H1 (cell line): ENCODE measurements at regions not wholly inside any gene's neighbourhood (a gene's known extent, or its start where the extent isn't known, plus 50 kb on each side); places are given as distances from the start of the nearest gene placed in this dataset.

ENCODE experiments used
- CTCF ChIA-PET: fragments of 300-600 bp; sonication (Branson Sonifier 250); formaldehyde crosslinking; loops from one replicate; lab custom pipeline; 2021; ENCODE audit not compliant: partially characterized antibody; lab: Charles Lee
- POLR2A ChIA-PET: fragments of 300-600 bp; sonication (Branson Sonifier 250); formaldehyde crosslinking; loops from one replicate; lab custom pipeline; 2021; ENCODE audit warnings: inconsistent platforms; ENCODE audit not compliant: partially characterized antibody; lab: Charles Lee
- DNase-seq, 2 experiments: peaks; one replicate each; pipeline versions ENCODE4 v3.0.0 to v3.0.0-alpha.2; 2010 to 2022; ENCODE audit warnings: low spot score in 2 of 2, low read depth in 1 of 2, mixed read lengths in 1 of 2
- FAIRE-seq: peaks from 2 replicates; lab custom pipeline; 2011; peaks lifted over from hg19 to GRCh38; lab: Jason Lieb, UNC
- H2AFZ ChIP-seq: 2 replicates; pipeline ENCODE4 v1.8.1; 2012; ENCODE audit warnings: low read length, inconsistent platforms
- H2AK5ac ChIP-seq: 2 replicates; pipeline ENCODE4 v1.6.1; 2013; ENCODE audit warnings: low read depth, low read length
- H2BK120ac ChIP-seq: replicated peaks from 2 replicates; pipeline ENCODE3; 2013; ENCODE audit warnings: low read depth, low read length, inconsistent platforms
- H2BK12ac ChIP-seq: 2 replicates; pipeline ENCODE4 v1.6.1; 2013; ENCODE audit warnings: low read depth, low read length
- H2BK15ac ChIP-seq: 2 replicates; pipeline ENCODE4 v1.6.1; 2013; ENCODE audit warnings: low read length
- H2BK20ac ChIP-seq: 2 replicates; pipeline ENCODE4 v1.6.1; 2013; ENCODE audit warnings: low read length
- H2BK5ac ChIP-seq: 2 replicates; pipeline ENCODE4 v1.6.1; 2013; ENCODE audit warnings: low read depth, low read length
- H3K14ac ChIP-seq: 2 replicates; pipeline ENCODE4 v1.6.1; 2013; ENCODE audit warnings: inconsistent platforms; ENCODE audit not compliant: insufficient read length
- H3K18ac ChIP-seq: 2 replicates; pipeline ENCODE4 v1.6.1; 2013; ENCODE audit warnings: low read length; ENCODE audit errors: extremely low read depth
- H3K23ac ChIP-seq: 2 replicates; pipeline ENCODE4 v1.6.1; 2013; ENCODE audit warnings: inconsistent platforms; ENCODE audit not compliant: insufficient read length
- H3K23me2 ChIP-seq: 2 replicates; pipeline ENCODE4 v1.6.1; 2013; ENCODE audit warnings: low read depth, low read length
- H3K27ac ChIP-seq: 2 replicates; pipeline ENCODE4 v1.6.1; 2011; ENCODE audit warnings: low read depth, low read length, inconsistent platforms
- H3K27me3 ChIP-seq, 4 experiments: replicated peaks in 1 of 4; 1 replicate in 1 of 4; 2 replicates in 3 of 4; pipeline versions ENCODE4 v1.6.1 to v1.8.1; 2011 to 2013; ENCODE audit warnings: low read length in 3 of 4, mild to moderate bottlenecking in 3 of 4, inconsistent platforms in 2 of 4, mixed read lengths in 2 of 4, moderate library complexity in 1 of 4; ENCODE audit not compliant: control insufficient read depth in 3 of 4, insufficient read depth in 3 of 4; ENCODE audit errors: extremely low read depth in 1 of 4
- H3K36me3 ChIP-seq, 4 experiments: 2 replicates each; pipeline versions ENCODE4 v1.6.1 to v1.8.1; 2011 to 2013; ENCODE audit warnings: mild to moderate bottlenecking in 4 of 4, low read length in 3 of 4, moderate library complexity in 2 of 4, control low read depth in 1 of 4, inconsistent platforms in 1 of 4; ENCODE audit not compliant: insufficient read depth in 4 of 4, control insufficient read depth in 2 of 4
- H3K4ac ChIP-seq: replicated peaks from 2 replicates; pipeline ENCODE3; 2013; ENCODE audit warnings: low read length, low read depth, mixed read lengths, inconsistent platforms; ENCODE audit not compliant: insufficient read length
- H3K4me1 ChIP-seq, 4 experiments: replicated peaks in 1 of 4; 1 replicate in 1 of 4; 2 replicates in 3 of 4; pipeline versions ENCODE4 v1.6.1 to v1.8.1; 2011 to 2013; ENCODE audit warnings: low read length in 3 of 4, inconsistent platforms in 2 of 4, mixed read lengths in 1 of 4; ENCODE audit not compliant: insufficient read depth in 4 of 4, control insufficient read depth in 3 of 4
- H3K4me2 ChIP-seq, 2 experiments: 2 replicates each; pipeline versions ENCODE4 v1.6.1 to v1.8.1; 2011 to 2013; ENCODE audit warnings: low read depth in 2 of 2, low read length in 2 of 2, control low read depth in 1 of 2, inconsistent platforms in 1 of 2, mild to moderate bottlenecking in 1 of 2; ENCODE audit not compliant: insufficient read depth in 1 of 2
- H3K4me3 ChIP-seq, 4 experiments: fragments of 200-600, 300-600 bp in 1 of 4; sonication (generic), shearing (Covaris generic), sonication (Bioruptor Twin) in 1 of 4; 2 replicates each; pipeline versions ENCODE4 v1.5.1 to v1.8.1; 2011 to 2016; ENCODE audit warnings: low read length in 4 of 4, low read depth in 3 of 4, control low read depth in 2 of 4, inconsistent platforms in 2 of 4, mild to moderate bottlenecking in 2 of 4, mixed read lengths in 1 of 4, moderate library complexity in 1 of 4; ENCODE audit not compliant: insufficient read depth in 2 of 4; ENCODE audit errors: extremely low read depth in 1 of 4
- H3K56ac ChIP-seq: replicated peaks from 2 replicates; pipeline ENCODE3; 2013; ENCODE audit warnings: low read depth, mild to moderate bottlenecking, mixed read lengths, low read length, inconsistent platforms; ENCODE audit not compliant: insufficient read length
- H3K79me1 ChIP-seq: 2 replicates; pipeline ENCODE4 v1.6.1; 2013; ENCODE audit warnings: low read depth, low read length, control low read depth
- H3K79me2 ChIP-seq, 2 experiments: 2 replicates each; pipeline versions ENCODE4 v1.6.1 to v1.8.1; 2012 to 2013; ENCODE audit warnings: low read length in 2 of 2, mild to moderate bottlenecking in 2 of 2, inconsistent platforms in 1 of 2; ENCODE audit not compliant: insufficient read depth in 2 of 2, control insufficient read depth in 1 of 2
- H3K9ac ChIP-seq, 4 experiments: replicated peaks in 1 of 4; 1 replicate in 1 of 4; 2 replicates in 3 of 4; pipeline versions ENCODE4 v1.6.1 to v1.8.1; 2011 to 2013; ENCODE audit warnings: low read depth in 3 of 4, low read length in 3 of 4, control low read depth in 2 of 4, mild to moderate bottlenecking in 2 of 4, moderate library complexity in 2 of 4, inconsistent platforms in 1 of 4; ENCODE audit errors: extremely low read depth in 1 of 4
- H3K9me3 ChIP-seq, 2 experiments: 2 replicates each; pipeline versions ENCODE4 v1.6.1 to v1.8.1; 2012 to 2013; ENCODE audit warnings: mild to moderate bottlenecking in 2 of 2, moderate library complexity in 2 of 2, control low read depth in 1 of 2, inconsistent platforms in 1 of 2, low read depth in 1 of 2, low read length in 1 of 2, mixed read lengths in 1 of 2; ENCODE audit not compliant: insufficient read depth in 2 of 2
- H4K20me1 ChIP-seq, 2 experiments: replicated peaks in 1 of 2; 2 replicates each; pipeline versions ENCODE3 to v1.8.1; 2011 to 2013; ENCODE audit warnings: inconsistent platforms in 2 of 2, low read length in 2 of 2, mild to moderate bottlenecking in 1 of 2; ENCODE audit not compliant: insufficient read depth in 2 of 2, control insufficient read depth in 1 of 2
- H4K5ac ChIP-seq: 2 replicates; pipeline ENCODE4 v1.6.1; 2013; ENCODE audit warnings: low read length, low read depth, mixed read lengths, inconsistent platforms; ENCODE audit not compliant: insufficient read length
- H4K8ac ChIP-seq: 2 replicates; pipeline ENCODE4 v1.8.0; 2013; ENCODE audit warnings: mild to moderate bottlenecking, moderate library complexity, low read length, inconsistent platforms; ENCODE audit not compliant: insufficient read depth; ENCODE audit errors: extremely low read depth
- H4K91ac ChIP-seq: replicated peaks from 2 replicates; pipeline ENCODE3; 2013; ENCODE audit warnings: low read length, mixed read lengths, inconsistent platforms; ENCODE audit not compliant: insufficient read length
- CEBPB ChIP-seq: IDR thresholded peaks from 2 replicates; pipeline ENCODE4 v1.6.1; 2012; ENCODE audit warnings: low read depth, low read length
- EP300 ChIP-seq, 2 experiments: IDR thresholded peaks; 1 replicate in 1 of 2; 2 replicates in 1 of 2; pipeline ENCODE4 v1.6.1; 2011 to 2012; ENCODE audit warnings: low read depth in 2 of 2, low read length in 2 of 2, mild to moderate bottlenecking in 2 of 2, borderline replicate concordance in 1 of 2, inconsistent platforms in 1 of 2, moderate library complexity in 1 of 2
- KDM1A ChIP-seq: fragments of 200-600, 300-600 bp; sonication (generic); IDR thresholded peaks from 2 replicates; pipeline ENCODE4 v1.7.1; 2016; ENCODE audit warnings: mild to moderate bottlenecking, low read length, borderline replicate concordance
- MAFK ChIP-seq: IDR thresholded peaks from 2 replicates; pipeline ENCODE4 v1.6.1; 2012; ENCODE audit warnings: low read depth, mild to moderate bottlenecking, improper control_type of control experiment, low read length
- POLR2AphosphoS5 ChIP-seq: IDR thresholded peaks from 2 replicates; pipeline ENCODE4 v1.6.1; 2011; ENCODE audit warnings: low read depth, low read length
- RXRA ChIP-seq: IDR thresholded peaks from 2 replicates; pipeline ENCODE4 v1.6.1; 2011; ENCODE audit warnings: low read depth, mild to moderate bottlenecking, low read length, moderate library complexity; ENCODE audit not compliant: insufficient read depth
- WGBS, 2 experiments: shearing (Covaris generic) in 1 of 2; methylation state at CpG; one replicate each; pipeline versions ENCODE4 v1.1.6 to v1.1.7; 2013 to 2015; ENCODE audit warnings: low lambda C conversion rate in 2 of 2, mixed read lengths in 2 of 2, inconsistent platforms in 1 of 2, low coverage in 1 of 2, missing lambda C conversion rate in 1 of 2; ENCODE audit not compliant: insufficient replicate concordance in 2 of 2, insufficient coverage in 1 of 2, insufficient read length in 1 of 2; ENCODE audit errors: extremely low coverage in 1 of 2, missing lambda C conversion rate in 1 of 2; 5-methylcytosine and 5-hydroxymethylcytosine counted together

DNA sequence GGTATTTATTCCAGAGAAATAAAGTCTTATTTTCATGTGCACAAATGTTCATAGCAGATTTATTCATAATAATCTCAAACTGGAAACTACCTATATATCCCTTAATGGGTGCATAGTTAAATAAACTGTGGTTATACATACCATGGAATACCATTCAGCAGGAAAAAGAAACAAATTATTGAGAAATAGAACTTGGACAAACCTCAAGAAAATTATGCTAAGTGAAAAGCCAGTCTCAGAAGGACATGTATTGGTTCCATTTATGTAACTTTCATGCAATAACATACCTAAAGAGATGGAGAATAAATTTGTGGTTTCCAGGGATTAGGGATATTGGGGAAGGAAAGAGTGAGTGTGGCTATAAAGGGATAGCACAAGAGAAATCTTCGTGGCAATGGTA, 452.6 kb downstream of the SETBP1 start:
- no peak overlapping the region for H2BK20ac ChIP-seq
- no peak overlapping the region for H2BK12ac ChIP-seq
- DNase-seq (no peak), FAIRE-seq (no peak)
- H2AFZ ChIP-seq, result no peak overlapping the region
- H3K27ac ChIP-seq, result no peak overlapping the region
- no peak overlapping the region for H4K5ac ChIP-seq
- POLR2A ChIA-PET, result no interaction called here
- no peaks in the 10 kb centered on the region for H3K79me1 ChIP-seq
- no peaks in the 10 kb centered on the region for H3K23me2 ChIP-seq
- no peak overlapping the region for H3K14ac ChIP-seq
- no peaks in the 10 kb centered on the region for H3K27me3 ChIP-seq
- no peak overlapping the region for H3K18ac ChIP-seq
- CTCF ChIA-PET, result no interaction called here
- H3K4ac ChIP-seq, result no peak overlapping the region
- no peak overlapping the region for H3K4me3 ChIP-seq
- H2BK120ac ChIP-seq, result no peak overlapping the region
- H2BK5ac ChIP-seq, result no peak overlapping the region
- H4K8ac ChIP-seq, result no peak overlapping the region
- no peak overlapping the region for H3K9ac ChIP-seq
- H4K20me1 ChIP-seq, result no peaks in the 10 kb centered on the region
- no peaks in the 10 kb centered on the region for H3K36me3 ChIP-seq
- WGBS, 2 experiments, result 85% methylated on average over 1 of the region's 1 CpG; no CpG with 5 or more reads in 1 of the 2 experiments
- H3K56ac ChIP-seq, result no peak overlapping the region
- no peak overlapping the region for H2AK5ac ChIP-seq
- no peak overlapping the region for H3K4me2 ChIP-seq
- no peaks in the 10 kb centered on the region for H3K9me3 ChIP-seq
- H3K23ac ChIP-seq, result no peak overlapping the region
- no peaks in the 10 kb centered on the region for H3K79me2 ChIP-seq
- H4K91ac ChIP-seq, result no peak overlapping the region
- H2BK15ac ChIP-seq, result no peak overlapping the region
- H3K4me1 ChIP-seq, result no peaks in the 10 kb centered on the region
- TF ChIP-seq EP300 (IDR thresholded peaks at IDR 0.05; ENCODE audit: borderline replicate concordance in 1 of 2, low read depth in 2 of 2, low read length in 2 of 2), result no peak
- TF ChIP-seq MAFK, result no peak
- TF ChIP-seq CEBPB, result no peak
- TF ChIP-seq POLR2AphosphoS5, result no peak
- no peak for TF ChIP-seq KDM1A
- no peak for TF ChIP-seq RXRA
